Mesenchymal stem cell (in vitro differentiated cells and primary cell): ENCODE measurements at regions not wholly inside any gene's neighbourhood (a gene's known extent, or its start where the extent isn't known, plus 50 kb on each side); places are given as distances from the start of the nearest gene placed in this dataset.

ENCODE experiments used
- DNase-seq: peaks from one replicate; pipeline ENCODE4 v3.0.0-alpha.2; 2013
- H2AFZ ChIP-seq: one replicate; pipeline ENCODE4 v1.6.1; 2013; ENCODE audit warnings: low read depth, mild to moderate bottlenecking, control low read depth, inconsistent platforms, low read length, moderate library complexity
- H2AK5ac ChIP-seq: 2 replicates; pipeline ENCODE4 v1.6.1; 2013; ENCODE audit warnings: low read length, moderate library complexity, mild to moderate bottlenecking, inconsistent platforms; ENCODE audit not compliant: severe bottlenecking
- H2BK120ac ChIP-seq: one replicate; pipeline ENCODE4 v1.6.1; 2013; ENCODE audit warnings: low read depth, mild to moderate bottlenecking, inconsistent platforms, low read length, moderate library complexity
- H2BK12ac ChIP-seq, 2 experiments: one replicate each; pipeline ENCODE4 v1.6.1; 2013; ENCODE audit warnings: inconsistent platforms in 2 of 2, low read length in 2 of 2, mild to moderate bottlenecking in 2 of 2, moderate library complexity in 2 of 2, control low read depth in 1 of 2
- H2BK15ac ChIP-seq: one replicate; pipeline ENCODE4 v1.6.1; 2013; ENCODE audit warnings: mild to moderate bottlenecking, low read depth, inconsistent platforms; ENCODE audit not compliant: poor library complexity, severe bottlenecking
- H2BK5ac ChIP-seq: 2 replicates; pipeline ENCODE4 v1.6.1; 2013; ENCODE audit warnings: low read depth, mild to moderate bottlenecking, low read length, control low read depth, inconsistent platforms; ENCODE audit not compliant: poor library complexity, severe bottlenecking
- H3K14ac ChIP-seq, 2 experiments: one replicate each; pipeline ENCODE4 v1.6.1; 2013; ENCODE audit warnings: inconsistent platforms in 2 of 2, low read length in 2 of 2, control low read depth in 1 of 2, mild to moderate bottlenecking in 1 of 2, moderate library complexity in 1 of 2
- H3K18ac ChIP-seq, 2 experiments: one replicate each; pipeline ENCODE4 v1.6.1; 2013; ENCODE audit warnings: inconsistent platforms in 2 of 2, low read length in 2 of 2, control low read depth in 1 of 2, low read depth in 1 of 2, mild to moderate bottlenecking in 1 of 2
- H3K23ac ChIP-seq, 2 experiments: one replicate each; pipeline ENCODE4 v1.6.1; 2013; ENCODE audit warnings: inconsistent platforms in 2 of 2, low read length in 2 of 2, mild to moderate bottlenecking in 2 of 2, moderate library complexity in 2 of 2, control low read depth in 1 of 2
- H3K27ac ChIP-seq: 2 replicates; pipeline ENCODE4 v1.5.1; 2013; ENCODE audit warnings: mild to moderate bottlenecking, moderate library complexity, low read length, control low read depth, inconsistent platforms; ENCODE audit not compliant: poor library complexity, severe bottlenecking
- H3K27me3 ChIP-seq, 2 experiments: 2 replicates each; pipeline versions ENCODE4 v1.6.1 to v1.7.0; 2013; ENCODE audit warnings: low read length in 2 of 2, mild to moderate bottlenecking in 2 of 2, moderate library complexity in 2 of 2, control low read depth in 1 of 2, inconsistent platforms in 1 of 2; ENCODE audit not compliant: control insufficient read depth in 1 of 2, insufficient read depth in 1 of 2
- H3K36me3 ChIP-seq, 2 experiments: 2 replicates each; pipeline versions ENCODE4 v1.6.1 to v1.7.0; 2013; ENCODE audit warnings: low read length in 2 of 2, control low read depth in 1 of 2, inconsistent platforms in 1 of 2, low read depth in 1 of 2, mild to moderate bottlenecking in 1 of 2; ENCODE audit not compliant: insufficient read depth in 2 of 2, control insufficient read depth in 1 of 2
- H3K4ac ChIP-seq, 2 experiments: one replicate each; pipeline ENCODE4 v1.6.1; 2013; ENCODE audit warnings: inconsistent platforms in 2 of 2, low read length in 2 of 2, mild to moderate bottlenecking in 2 of 2, moderate library complexity in 2 of 2, control low read depth in 1 of 2, low read depth in 1 of 2
- H3K4me1 ChIP-seq: 2 replicates; pipeline ENCODE4 v1.6.1; 2013; ENCODE audit warnings: low read depth, low read length, control low read depth; ENCODE audit not compliant: control insufficient read depth, insufficient read depth
- H3K4me2 ChIP-seq: 2 replicates; pipeline ENCODE4 v1.6.1; 2013; ENCODE audit warnings: low read length, mild to moderate bottlenecking, inconsistent platforms; ENCODE audit not compliant: poor library complexity, severe bottlenecking
- H3K4me3 ChIP-seq, 2 experiments: 2 replicates each; pipeline versions ENCODE4 v1.5.1 to v1.7.0; 2013; ENCODE audit warnings: low read length in 2 of 2, mild to moderate bottlenecking in 2 of 2, control low read depth in 1 of 2, low read depth in 1 of 2; ENCODE audit not compliant: insufficient read depth in 1 of 2
- H3K79me1 ChIP-seq: replicated peaks from 2 replicates; pipeline ENCODE4 v1.6.1; 2013; ENCODE audit warnings: mild to moderate bottlenecking, control low read depth, low read length, inconsistent platforms; ENCODE audit not compliant: poor library complexity, severe bottlenecking
- H3K9ac ChIP-seq: 2 replicates; pipeline ENCODE4 v1.7.0; 2013; ENCODE audit warnings: mild to moderate bottlenecking, low read length, moderate library complexity
- H3K9me3 ChIP-seq: 2 replicates; pipeline ENCODE4 v1.7.0; 2013; ENCODE audit warnings: mild to moderate bottlenecking, low read length; ENCODE audit not compliant: control insufficient read depth
- H4K8ac ChIP-seq: one replicate; pipeline ENCODE4 v1.6.1; 2013; ENCODE audit warnings: inconsistent platforms, mild to moderate bottlenecking, low read length, moderate library complexity
- H4K91ac ChIP-seq: one replicate; pipeline ENCODE4 v1.6.1; 2013; ENCODE audit warnings: mild to moderate bottlenecking, low read length, inconsistent platforms
- WGBS: methylation state at CpG from one replicate; pipeline ENCODE4 v1.1.7; 2013; ENCODE audit warnings: mixed read lengths; 5-methylcytosine and 5-hydroxymethylcytosine counted together

DNA sequence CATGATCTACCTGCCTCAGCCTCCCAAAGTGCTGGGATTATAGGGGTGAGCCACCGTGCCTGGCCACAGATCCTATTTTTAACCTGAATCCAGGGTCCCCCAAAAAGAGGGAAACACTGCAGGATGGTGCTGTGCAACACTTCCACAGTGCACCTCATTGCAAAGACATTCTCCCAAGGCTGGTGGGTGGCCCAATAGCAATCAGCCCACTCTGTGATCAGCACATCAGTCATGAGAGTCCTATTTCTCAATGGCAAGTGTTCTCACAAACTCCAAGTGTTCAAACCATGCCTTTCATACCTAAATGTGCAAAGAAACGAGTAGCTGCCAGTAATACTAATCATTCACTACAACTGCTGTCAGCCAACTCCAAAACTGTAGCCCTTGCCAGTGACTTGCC, 612.9 kb downstream of the CCER1 start:
- WGBS, result 67% methylated on average over 2 of the region's 2 CpGs
- peak overlapping the region; percentile 14 for H4K8ac ChIP-seq
- no peak overlapping the region for H3K23ac ChIP-seq
- no peak overlapping the region for H3K4me2 ChIP-seq
- H3K79me1 ChIP-seq, result no peaks in the 10 kb centered on the region
- H3K4me1 ChIP-seq, result no peaks in the 10 kb centered on the region
- no peak overlapping the region for H3K4ac ChIP-seq
- H3K4me3 ChIP-seq, result no peak overlapping the region
- no peak overlapping the region for H2BK12ac ChIP-seq
- H2AK5ac ChIP-seq, result no peak overlapping the region
- no peak overlapping the region for H2AFZ ChIP-seq
- no peak overlapping the region for H2BK5ac ChIP-seq
- no peak overlapping the region for H3K27ac ChIP-seq
- no peak overlapping the region for H3K14ac ChIP-seq
- no peaks in the 10 kb centered on the region for H3K36me3 ChIP-seq
- H3K27me3 ChIP-seq, result no peaks in the 10 kb centered on the region
- no peak overlapping the region for H2BK120ac ChIP-seq
- H3K9me3 ChIP-seq, result no peaks in the 10 kb centered on the region
- H3K9ac ChIP-seq, result no peak overlapping the region
- H3K18ac ChIP-seq, result no peak overlapping the region
- H2BK15ac ChIP-seq, result no peak overlapping the region
- DNase-seq, result no peak
- no peak overlapping the region for H4K91ac ChIP-seq

DNA sequence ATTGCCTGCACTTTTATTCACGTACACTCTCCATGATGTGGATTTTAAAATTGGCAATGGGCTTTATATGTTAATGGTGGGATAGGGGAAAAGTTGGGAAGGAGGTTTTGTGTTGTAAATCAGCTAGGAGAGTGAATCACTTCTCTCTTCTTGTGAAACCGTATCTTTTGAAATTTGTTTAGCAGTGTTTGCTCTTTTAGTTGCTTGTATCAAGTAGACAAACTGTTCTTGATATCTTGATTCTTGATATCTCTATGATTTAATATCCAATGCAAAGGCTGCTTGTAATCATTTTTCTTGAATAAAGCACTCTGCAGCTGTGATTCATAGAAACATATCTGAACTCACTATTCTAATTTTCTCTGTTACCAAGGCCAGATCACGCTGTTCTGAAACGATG, 615.1 kb downstream of the CCER1 start:
- Histone ChIP-seq H3K9ac (no peak overlapping the region), H3K23ac (no peak overlapping the region), H2BK120ac (no peak overlapping the region), H3K4me1 (no peaks in the 10 kb centered on the region), H2AFZ (no peak overlapping the region), H2AK5ac (no peak overlapping the region), H3K18ac (no peak overlapping the region), H3K14ac (no peak overlapping the region), H3K9me3 (no peaks in the 10 kb centered on the region), H3K27me3 (no peaks in the 10 kb centered on the region), H3K4me3 (no peak overlapping the region), H2BK12ac (no peak overlapping the region), H2BK5ac (no peak overlapping the region), H4K8ac (no peak overlapping the region), H3K27ac (no peak overlapping the region), H3K4me2 (no peak overlapping the region), H3K36me3 (no peaks in the 10 kb centered on the region), H4K91ac (no peak overlapping the region), H3K4ac (no peak overlapping the region), H2BK15ac (no peak overlapping the region), H3K79me1 (no peaks in the 10 kb centered on the region)
- DNase-seq, result no peak
- WGBS, result 86% methylated on average over 2 of the region's 4 CpGs

GRCh38 chr12:90338365-90338764, 616.6 kb downstream of the CCER1 start:
- no peak overlapping the region for H2BK120ac ChIP-seq
- no peak overlapping the region for H2BK12ac ChIP-seq
- H3K36me3 ChIP-seq, result no peaks in the 10 kb centered on the region
- no peak overlapping the region for H3K14ac ChIP-seq
- no peaks in the 10 kb centered on the region for H3K9me3 ChIP-seq
- no peak for DNase-seq
- H3K9ac ChIP-seq, result no peak overlapping the region
- 40% methylated on average over 1 of the region's 2 CpGs for WGBS
- no peaks in the 10 kb centered on the region for H3K79me1 ChIP-seq
- no peak overlapping the region for H4K91ac ChIP-seq
- H4K8ac ChIP-seq, result no peak overlapping the region
- H3K18ac ChIP-seq, result no peak overlapping the region
- H2AFZ ChIP-seq, result no peak overlapping the region
- H2AK5ac ChIP-seq, result no peak overlapping the region
- H3K27ac ChIP-seq, result no peak overlapping the region
- no peak overlapping the region for H2BK5ac ChIP-seq
- H3K23ac ChIP-seq, result no peak overlapping the region
- no peaks in the 10 kb centered on the region for H3K4me1 ChIP-seq
- no peak overlapping the region for H3K4me2 ChIP-seq
- no peak overlapping the region for H3K4me3 ChIP-seq
- no peaks in the 10 kb centered on the region for H3K27me3 ChIP-seq
- no peak overlapping the region for H3K4ac ChIP-seq
- no peak overlapping the region for H2BK15ac ChIP-seq

GRCh38 chr12:90337018-90337417, 618.0 kb downstream of the CCER1 start:
- Histone ChIP-seq H3K36me3 (no peaks in the 10 kb centered on the region), H3K9me3 (no peaks in the 10 kb centered on the region), H3K18ac (no peak overlapping the region), H3K14ac (no peak overlapping the region), H3K4me2 (no peak overlapping the region), H2AK5ac (no peak overlapping the region), H3K27ac (no peak overlapping the region), H3K79me1 (no peaks in the 10 kb centered on the region), H2BK5ac (no peak overlapping the region), H3K9ac (no peak overlapping the region), H4K91ac (no peak overlapping the region), H3K27me3 (no peaks in the 10 kb centered on the region), H2AFZ (no peak overlapping the region), H2BK12ac (no peak overlapping the region), H3K4ac (no peak overlapping the region), H3K4me1 (no peaks in the 10 kb centered on the region), H4K8ac (no peak overlapping the region), H2BK15ac (no peak overlapping the region), H2BK120ac (no peak overlapping the region), H3K23ac (no peak overlapping the region), H3K4me3 (no peak overlapping the region)
- no peak for DNase-seq
